IMR-90 (cell line): ENCODE measurements at regions not wholly inside any gene's neighbourhood (a gene's known extent, or its start where the extent isn't known, plus 50 kb on each side); places are given as distances from the start of the nearest gene placed in this dataset.

Experiments
- ATAC-seq: fragments of 200-7000 bp; cut with Tn5 transposase; 2 replicates; pipeline ENCODE4 v1.9.1; 2020; ENCODE audit warnings: low read depth, mild to moderate bottlenecking, moderate library complexity
- BruUV-seq: library from RNA; stranded (reverse); fragments of 400-500 nt; replicated peaks from 2 replicates; lab custom pipeline; 2021; lab: Mats Ljungman, UMichigan
- CTCF ChIA-PET: fragments of 300-600 bp; formaldehyde crosslinking; extraction: SDS; loops from one replicate; lab custom pipeline; 2021; ENCODE audit warnings: antibody characterized with exemption; lab: Yijun Ruan, JAX
- POLR2A ChIA-PET: fragments of 300-600 bp; sonication (Branson Sonifier 250); formaldehyde crosslinking; loops from one replicate; lab custom pipeline; 2022; ENCODE audit warnings: antibody characterized with exemption; ENCODE audit not compliant: unreplicated experiment; lab: Charles Lee
- DNase-seq: peaks from one replicate; pipeline ENCODE4 v3.0.0; 2013
- H2AFZ ChIP-seq: replicated peaks from 2 replicates; pipeline ENCODE3; 2013; ENCODE audit warnings: low read length, mild to moderate bottlenecking; ENCODE audit not compliant: poor library complexity
- H2AK5ac ChIP-seq: 2 replicates; pipeline ENCODE4 v1.6.1; 2013; ENCODE audit warnings: low read depth, low read length, inconsistent platforms
- H2AK9ac ChIP-seq: replicated peaks from 2 replicates; pipeline ENCODE3; 2013; ENCODE audit warnings: mild to moderate bottlenecking, low read depth, low read length, moderate library complexity; ENCODE audit not compliant: poor library complexity
- H2BK120ac ChIP-seq: 2 replicates; pipeline ENCODE4 v1.6.1; 2013; ENCODE audit warnings: low read depth, low read length, inconsistent platforms
- H2BK15ac ChIP-seq: 3 replicates; pipeline ENCODE4 v1.6.1; 2013; ENCODE audit warnings: low read depth, low read length, inconsistent platforms
- H2BK20ac ChIP-seq: 2 replicates; pipeline ENCODE4 v1.6.1; 2013; ENCODE audit warnings: low read depth, mild to moderate bottlenecking, inconsistent platforms, low read length, moderate library complexity
- H2BK5ac ChIP-seq: 2 replicates; pipeline ENCODE4 v1.6.1; 2013; ENCODE audit warnings: mild to moderate bottlenecking, low read depth, low read length, inconsistent platforms; ENCODE audit not compliant: poor library complexity, severe bottlenecking
- H3K14ac ChIP-seq: replicated peaks from 2 replicates; pipeline ENCODE4 v1.6.1; 2013; ENCODE audit warnings: low read depth, low read length, inconsistent platforms
- H3K18ac ChIP-seq: 2 replicates; pipeline ENCODE4 v1.6.1; 2013; ENCODE audit warnings: low read depth, low read length, control low read depth
- H3K23ac ChIP-seq: 2 replicates; pipeline ENCODE4 v1.6.1; 2013; ENCODE audit warnings: low read depth, low read length, inconsistent platforms
- H3K27ac ChIP-seq: 2 replicates; pipeline ENCODE4 v1.5.1; 2013; ENCODE audit warnings: mild to moderate bottlenecking, control low read depth, low read length; ENCODE audit not compliant: insufficient read depth
- H3K27me3 ChIP-seq: 2 replicates; pipeline ENCODE4 v1.6.1; 2013; ENCODE audit warnings: low read length; ENCODE audit not compliant: control insufficient read depth, insufficient read depth
- H3K36me3 ChIP-seq: 2 replicates; pipeline ENCODE4 v1.6.1; 2013; ENCODE audit warnings: low read length, mixed read lengths; ENCODE audit not compliant: control insufficient read depth, insufficient read depth
- H3K4ac ChIP-seq: 2 replicates; pipeline ENCODE4 v1.6.1; 2013; ENCODE audit warnings: low read depth, low read length, inconsistent platforms
- H3K4me1 ChIP-seq: 2 replicates; pipeline ENCODE4 v1.6.1; 2013; ENCODE audit warnings: low read length, mixed read lengths; ENCODE audit not compliant: control insufficient read depth, insufficient read depth
- H3K4me2 ChIP-seq: 2 replicates; pipeline ENCODE4 v1.6.1; 2013; ENCODE audit warnings: low read depth, mild to moderate bottlenecking, control low read depth, low read length, moderate library complexity
- H3K4me3 ChIP-seq: 2 replicates; pipeline ENCODE4 v1.5.1; 2013; ENCODE audit warnings: low read depth, mild to moderate bottlenecking, control low read depth, low read length, moderate library complexity; ENCODE audit not compliant: insufficient read depth
- H3K56ac ChIP-seq: 2 replicates; pipeline ENCODE4 v1.6.1; 2013; ENCODE audit warnings: low read length, inconsistent platforms; ENCODE audit not compliant: insufficient read depth; ENCODE audit errors: extremely low read depth
- H3K79me1 ChIP-seq, 2 experiments: 2 replicates each; pipeline ENCODE4 v1.6.1; 2013; ENCODE audit warnings: low read length in 2 of 2, inconsistent platforms in 1 of 2, low read depth in 1 of 2
- H3K9ac ChIP-seq: 2 replicates; pipeline ENCODE4 v1.6.1; 2013; ENCODE audit warnings: low read depth, low read length, control low read depth
- H3K9me1 ChIP-seq: 2 replicates; pipeline ENCODE4 v1.6.1; 2013; ENCODE audit warnings: low read length, inconsistent platforms; ENCODE audit not compliant: insufficient read depth
- H3K9me3 ChIP-seq: 2 replicates; pipeline ENCODE4 v1.6.1; 2013; ENCODE audit warnings: low read length; ENCODE audit not compliant: control insufficient read depth, insufficient read depth
- H4K20me1 ChIP-seq: 2 replicates; pipeline ENCODE4 v1.6.1; 2013; ENCODE audit warnings: low read length, inconsistent platforms; ENCODE audit not compliant: insufficient read depth
- H4K5ac ChIP-seq: 2 replicates; pipeline ENCODE4 v1.6.1; 2013; ENCODE audit warnings: mild to moderate bottlenecking, low read depth, low read length, control low read depth
- H4K8ac ChIP-seq, 2 experiments: 2 replicates each; pipeline ENCODE4 v1.6.1; 2013; ENCODE audit warnings: low read depth in 2 of 2, low read length in 2 of 2, control low read depth in 1 of 2, inconsistent platforms in 1 of 2
- H4K91ac ChIP-seq: 2 replicates; pipeline ENCODE4 v1.6.1; 2013; ENCODE audit warnings: low read depth, low read length, inconsistent platforms; ENCODE audit not compliant: insufficient read depth
- BHLHE40 ChIP-seq: fragments of 150-350 bp; IDR thresholded peaks from 2 replicates; pipeline ENCODE4 v1.6.1; 2016; ENCODE audit warnings: mild to moderate bottlenecking, low read depth, low read length
- CEBPB ChIP-seq: IDR thresholded peaks from 2 replicates; pipeline ENCODE4 v1.6.1; 2012; ENCODE audit warnings: low read depth, low read length, improper control_type of control experiment
- CHD1 ChIP-seq: IDR thresholded peaks from 2 replicates; pipeline ENCODE4 v1.6.1; 2012; ENCODE audit warnings: low read depth, low read length, improper control_type of control experiment
- MAFK ChIP-seq: IDR thresholded peaks from 2 replicates; pipeline ENCODE4 v1.6.1; 2012; ENCODE audit warnings: low read depth, low read length, improper control_type of control experiment
- MAZ ChIP-seq: IDR thresholded peaks from 2 replicates; pipeline ENCODE4 v1.6.1; 2012; ENCODE audit warnings: low read depth, mild to moderate bottlenecking, low read length, improper control_type of control experiment, moderate library complexity, borderline replicate concordance
- NFE2L2 ChIP-seq: fragments of 150-350 bp; IDR thresholded peaks from 2 replicates; pipeline ENCODE4 v1.6.1; 2016; ENCODE audit warnings: low read depth, mild to moderate bottlenecking, low read length
- RFX5 ChIP-seq: IDR thresholded peaks from 2 replicates; pipeline ENCODE4 v1.8.0; 2012; ENCODE audit warnings: low read depth, mild to moderate bottlenecking, low read length, moderate library complexity
- SMC3 ChIP-seq: fragments of 150-350 bp; IDR thresholded peaks from 2 replicates; pipeline ENCODE4 v1.6.1; 2016; ENCODE audit warnings: low read depth, mild to moderate bottlenecking, antibody characterized with exemption, low read length, moderate library complexity
- dilution Hi-C: fragments of 300-500 bp; cut with HindIII; formaldehyde crosslinking; loops from one replicate; pipeline ENCODE4 v1.14.3; 2018; ENCODE audit warnings: low sequenced_read_pairs; ENCODE audit not compliant: unreplicated experiment
- in situ Hi-C: fragments of 300-500 bp; cut with MboI; formaldehyde crosslinking; loops from 3 replicates; pipeline ENCODE4 v1.14.3; 2019; ENCODE audit warnings: low sequenced_read_pairs, inconsistent platforms, mixed read lengths
- intact Hi-C: fragments of 100-400 bp; cut with micrococcal nuclease; formaldehyde crosslinking; loops from 2 replicates; pipeline ENCODE4 v1.10.0; 2022
- TF ChIP-seq, protein P1 (sequence below): fragments of 150-350 bp; IDR thresholded peaks from 2 replicates; pipeline ENCODE4 v1.6.1; 2017; ENCODE audit warnings: mild to moderate bottlenecking, antibody characterized with exemption, low read length, low read depth

DNA sequence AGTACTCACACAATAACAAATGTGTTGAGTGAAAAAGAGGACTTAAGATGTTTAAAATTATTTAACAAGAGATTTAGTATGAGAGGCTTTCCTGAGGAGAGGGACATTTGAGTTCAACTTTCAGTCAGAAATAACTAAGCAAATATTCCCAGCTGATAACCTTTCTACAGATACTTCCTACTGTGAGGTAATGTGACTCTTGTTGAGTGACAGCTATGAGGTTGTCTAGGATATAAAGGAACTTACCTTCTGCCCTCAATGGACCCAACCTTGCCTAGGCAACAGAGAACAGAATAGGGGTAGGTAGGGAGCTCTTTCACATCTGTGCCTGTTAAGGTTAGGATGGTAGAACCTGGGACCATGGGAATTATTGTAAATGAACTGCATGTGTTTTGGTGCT lies 54.7 kb downstream of the GLUD2 start:
- ChIA-PET POLR2A (no interaction called here), CTCF (no interaction called here)

More for the DNA sequence above, 54.7 kb downstream of the GLUD2 start:
- Histone ChIP-seq H3K23ac (no peak overlapping the region), H4K5ac (no peak overlapping the region), H3K4me1 (no peaks in the 10 kb centered on the region), H3K14ac (no peak overlapping the region), H3K56ac (no peak overlapping the region), H3K18ac (no peak overlapping the region), H2BK20ac (no peak overlapping the region), H2BK5ac (no peak overlapping the region), H4K20me1 (no peaks in the 10 kb centered on the region), H3K4me2 (no peak overlapping the region), H2BK120ac (no peak overlapping the region), H3K27me3 (no peaks in the 10 kb centered on the region), H2BK15ac (no peak overlapping the region), H3K9me3 (no peaks in the 10 kb centered on the region), H3K9ac (no peak overlapping the region), H3K79me1 (no peaks in the 10 kb centered on the region), H3K9me1 (no peaks in the 10 kb centered on the region), H2AFZ (no peak overlapping the region), H4K91ac (no peak overlapping the region), H3K36me3 (no peaks in the 10 kb centered on the region), H4K8ac (no peak overlapping the region), H3K4ac (no peak overlapping the region), H3K27ac (no peak overlapping the region), H3K4me3 (no peak overlapping the region), H2AK5ac (no peak overlapping the region), H2AK9ac (no peak overlapping the region)
- in situ Hi-C loops = no loop called here
- TF ChIP-seq, protein P1, sequence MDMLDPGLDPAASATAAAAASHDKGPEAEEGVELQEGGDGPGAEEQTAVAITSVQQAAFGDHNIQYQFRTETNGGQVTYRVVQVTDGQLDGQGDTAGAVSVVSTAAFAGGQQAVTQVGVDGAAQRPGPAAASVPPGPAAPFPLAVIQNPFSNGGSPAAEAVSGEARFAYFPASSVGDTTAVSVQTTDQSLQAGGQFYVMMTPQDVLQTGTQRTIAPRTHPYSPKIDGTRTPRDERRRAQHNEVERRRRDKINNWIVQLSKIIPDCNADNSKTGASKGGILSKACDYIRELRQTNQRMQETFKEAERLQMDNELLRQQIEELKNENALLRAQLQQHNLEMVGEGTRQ = no peak
- no peak for TF ChIP-seq MAFK
- TF ChIP-seq RFX5 = no peak
- no peak for TF ChIP-seq SMC3
- no peak for TF ChIP-seq BHLHE40
- no peak for TF ChIP-seq NFE2L2
- no peak for TF ChIP-seq CHD1
- TF ChIP-seq MAZ = no peak
- TF ChIP-seq CEBPB = no peak
- DNase-seq (no peak), ATAC-seq (no peak)
- dilution Hi-C loops = no loop called here
- intact Hi-C loops = no loop called here
- BruUV-seq = no TSS peak
